ENCODE measurements at regions not wholly inside any gene's neighbourhood (a gene's known extent, or its start where the extent isn't known, plus 50 kb on each side); places are given as distances from the start of the nearest gene placed in this dataset.

DNA sequence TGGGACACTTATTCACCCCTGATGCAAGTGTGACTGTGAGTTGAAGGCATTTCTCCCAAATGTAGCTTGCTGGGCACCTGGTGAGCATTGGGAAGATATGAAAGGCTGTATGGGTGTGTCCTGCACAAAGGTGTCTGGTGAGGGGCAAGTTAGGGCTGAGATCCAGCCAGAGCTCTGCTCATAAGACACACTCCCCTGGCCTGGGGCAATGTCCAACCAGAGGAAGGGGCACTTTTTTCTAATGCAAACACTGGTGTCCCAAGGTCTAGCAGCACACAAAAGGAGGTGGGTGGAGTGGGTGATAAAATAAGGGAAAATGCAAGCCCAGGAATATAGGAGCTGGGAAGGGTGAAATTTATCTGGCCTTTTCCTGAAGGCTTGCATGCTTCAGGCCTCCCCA, 57.0 kb upstream of the TRABD2B start:
- Histone ChIP-seq H4K20me1 (ENCODE audit: control insufficient read depth, extremely low read depth, insufficient read depth, low read length) (no peaks in the 10 kb centered on the region), H3K4me3 (ENCODE audit: control insufficient read depth in 2 of 3, extremely low read depth in 1 of 3, insufficient read depth in 2 of 3, low read depth in 1 of 3, low read length in 3 of 3) (no peak overlapping the region), H3K27ac (ENCODE audit: control insufficient read depth, insufficient read depth, low read length) (no peak overlapping the region), H3K4me2 (ENCODE audit: control insufficient read depth, extremely low read depth, insufficient read depth, low read depth, low read length) (no peak overlapping the region), H3K9ac (ENCODE audit: control insufficient read depth, extremely low read depth, insufficient read depth, low read length) (no peak overlapping the region), H3K79me2 (ENCODE audit: control insufficient read depth, insufficient read depth, low read length) (no peaks in the 10 kb centered on the region), H3K9me3 (ENCODE audit: control insufficient read depth, low read depth, low read length) (no peaks in the 10 kb centered on the region), H3K36me3 (ENCODE audit: control insufficient read depth in 2 of 2, extremely low read depth in 1 of 2, insufficient read depth in 2 of 2, low read length in 2 of 2) (no peaks in the 10 kb centered on the region), H3K27me3 (ENCODE audit: control insufficient read depth, extremely low read depth, insufficient read depth, low read length) (no peaks in the 10 kb centered on the region), H3K4me1 (ENCODE audit: control insufficient read depth, extremely low read depth, insufficient read depth, low read length) (peaks cover 22% of the 10 kb centered on the region), H3K9me1 (ENCODE audit: control insufficient read depth, extremely low read depth, insufficient read depth, low read length) (peaks cover 2% of the 10 kb centered on the region), H2AFZ (ENCODE audit: control insufficient read depth, low read length) (no peak overlapping the region)
- dilution Hi-C loops (cut with MboI; ENCODE audit: extremely low pct_ligation_motif_present, low sequenced_read_pairs), result no loop called here
- TF ChIP-seq, protein P1, sequence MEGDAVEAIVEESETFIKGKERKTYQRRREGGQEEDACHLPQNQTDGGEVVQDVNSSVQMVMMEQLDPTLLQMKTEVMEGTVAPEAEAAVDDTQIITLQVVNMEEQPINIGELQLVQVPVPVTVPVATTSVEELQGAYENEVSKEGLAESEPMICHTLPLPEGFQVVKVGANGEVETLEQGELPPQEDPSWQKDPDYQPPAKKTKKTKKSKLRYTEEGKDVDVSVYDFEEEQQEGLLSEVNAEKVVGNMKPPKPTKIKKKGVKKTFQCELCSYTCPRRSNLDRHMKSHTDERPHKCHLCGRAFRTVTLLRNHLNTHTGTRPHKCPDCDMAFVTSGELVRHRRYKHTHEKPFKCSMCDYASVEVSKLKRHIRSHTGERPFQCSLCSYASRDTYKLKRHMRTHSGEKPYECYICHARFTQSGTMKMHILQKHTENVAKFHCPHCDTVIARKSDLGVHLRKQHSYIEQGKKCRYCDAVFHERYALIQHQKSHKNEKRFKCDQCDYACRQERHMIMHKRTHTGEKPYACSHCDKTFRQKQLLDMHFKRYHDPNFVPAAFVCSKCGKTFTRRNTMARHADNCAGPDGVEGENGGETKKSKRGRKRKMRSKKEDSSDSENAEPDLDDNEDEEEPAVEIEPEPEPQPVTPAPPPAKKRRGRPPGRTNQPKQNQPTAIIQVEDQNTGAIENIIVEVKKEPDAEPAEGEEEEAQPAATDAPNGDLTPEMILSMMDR (optimal IDR thresholded peaks at IDR 0.05 in 1 of 3, IDR thresholded peaks at IDR 0.05 in 1 of 3, conservative IDR thresholded peaks at IDR 0.05 in 1 of 3; ENCODE audit: extremely low read depth in 1 of 3, insufficient read depth in 2 of 3, low read length in 3 of 3), result no peak
- no peak for TF ChIP-seq EZH2 (IDR thresholded peaks at IDR 0.05; ENCODE audit: low read length)
- no peak for DNase-seq (ENCODE audit: low read depth, low spot score)
- FAIRE-seq, result no peak

DNA sequence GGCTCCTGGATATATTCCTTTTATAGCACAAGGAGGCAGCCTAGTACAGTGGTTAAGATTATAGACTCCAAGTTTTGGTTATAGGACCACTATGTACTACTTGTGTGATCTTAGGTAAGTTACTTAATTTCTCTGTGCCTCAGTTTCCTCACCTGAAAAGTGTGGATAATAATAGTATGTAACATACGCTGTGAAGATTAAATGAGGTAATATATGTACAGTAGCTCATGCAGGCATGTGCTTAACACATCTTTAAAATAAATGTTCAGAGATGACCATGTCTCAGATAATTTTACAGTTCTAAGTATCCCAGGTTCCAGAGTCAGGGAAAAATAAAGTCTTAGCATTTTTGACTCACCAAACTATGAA, 55.7 kb upstream of the TRABD2B start:
- FAIRE-seq, result no peak
- no peak overlapping the region for H3K4me2 ChIP-seq (ENCODE audit: control insufficient read depth, extremely low read depth, insufficient read depth, low read depth, low read length)

More for the DNA sequence above, 55.7 kb upstream of the TRABD2B start:
- H3K27ac ChIP-seq (ENCODE audit: control insufficient read depth, insufficient read depth, low read length), result no peak overlapping the region
- no peaks in the 10 kb centered on the region for H3K27me3 ChIP-seq (ENCODE audit: control insufficient read depth, extremely low read depth, insufficient read depth, low read length)
- no peak for DNase-seq (ENCODE audit: low read depth, low spot score)
- no peaks in the 10 kb centered on the region for H3K36me3 ChIP-seq (ENCODE audit: control insufficient read depth in 2 of 2, extremely low read depth in 1 of 2, insufficient read depth in 2 of 2, low read length in 2 of 2)
- peaks cover 2% of the 10 kb centered on the region for H3K9me1 ChIP-seq (ENCODE audit: control insufficient read depth, extremely low read depth, insufficient read depth, low read length)
- H3K9ac ChIP-seq (ENCODE audit: control insufficient read depth, extremely low read depth, insufficient read depth, low read length), result no peak overlapping the region
- dilution Hi-C loops (cut with MboI; ENCODE audit: extremely low pct_ligation_motif_present, low sequenced_read_pairs), result no loop called here
- no peak overlapping the region for H3K4me3 ChIP-seq (ENCODE audit: control insufficient read depth in 2 of 3, extremely low read depth in 1 of 3, insufficient read depth in 2 of 3, low read depth in 1 of 3, low read length in 3 of 3)
- H4K20me1 ChIP-seq (ENCODE audit: control insufficient read depth, extremely low read depth, insufficient read depth, low read length), result no peaks in the 10 kb centered on the region
- H3K79me2 ChIP-seq (ENCODE audit: control insufficient read depth, insufficient read depth, low read length), result no peaks in the 10 kb centered on the region
- H2AFZ ChIP-seq (ENCODE audit: control insufficient read depth, low read length), result no peak overlapping the region
- H3K9me3 ChIP-seq (ENCODE audit: control insufficient read depth, low read depth, low read length), result no peaks in the 10 kb centered on the region
- peaks cover 23% of the 10 kb centered on the region for H3K4me1 ChIP-seq (ENCODE audit: control insufficient read depth, extremely low read depth, insufficient read depth, low read length)
- TF ChIP-seq, protein P1 (optimal IDR thresholded peaks at IDR 0.05 in 1 of 3, IDR thresholded peaks at IDR 0.05 in 1 of 3, conservative IDR thresholded peaks at IDR 0.05 in 1 of 3; ENCODE audit: extremely low read depth in 1 of 3, insufficient read depth in 2 of 3, low read length in 3 of 3), result no peak
- TF ChIP-seq EZH2 (IDR thresholded peaks at IDR 0.05; ENCODE audit: low read length), result no peak
